ENCODE measurements at regions not wholly inside any gene's neighbourhood (a gene's known extent, or its start where the extent isn't known, plus 50 kb on each side); places are given as distances from the start of the nearest gene placed in this dataset.
"Not testable (repeated sequence)": the region's sequence is repeated elsewhere in the genome, so short reads cannot be mapped to it uniquely, and the experiment has no call there.

GRCh38 chr10:29783201-29783947 lies 148.6 kb upstream of the SVIL start:
- no peaks in the 10 kb centered on the region for H3K9me3 Mint-ChIP-seq

GRCh38 chr10:29780639-29781038 lies 145.9 kb upstream of the SVIL start:
- peaks cover 10% of the 10 kb centered on the region for H3K27me3 Mint-ChIP-seq
- H3K4me3 Mint-ChIP-seq: no peak overlapping the region
- H3K36me3 Mint-ChIP-seq (ENCODE audit: low read depth): no peaks in the 10 kb centered on the region
- no peak for DNase-seq
- no peaks in the 10 kb centered on the region for H3K9me3 Mint-ChIP-seq
- intact Hi-C loops (cut with micrococcal nuclease): no loop called here
- H3K27ac Mint-ChIP-seq: no peak overlapping the region
- peaks cover 7% of the 10 kb centered on the region for H3K4me1 Mint-ChIP-seq

More at GRCh38 chr10:29783201-29783947, 148.6 kb upstream of the SVIL start:
- intact Hi-C loops (cut with micrococcal nuclease): no loop called here
- H3K4me3 Mint-ChIP-seq: no peak overlapping the region
- DNase-seq: no peak
- H3K4me1 Mint-ChIP-seq: peaks cover 7% of the 10 kb centered on the region
- H3K36me3 Mint-ChIP-seq (ENCODE audit: low read depth): no peaks in the 10 kb centered on the region
- H3K27ac Mint-ChIP-seq: no peak overlapping the region
- peaks cover 21% of the 10 kb centered on the region for H3K27me3 Mint-ChIP-seq

- no peak for DNase-seq
- no peak overlapping the region for H3K27ac Mint-ChIP-seq
- no peak overlapping the region for H3K4me3 Mint-ChIP-seq
- H3K9me3 Mint-ChIP-seq: no peaks in the 10 kb centered on the region
- peaks cover 7% of the 10 kb centered on the region for H3K4me1 Mint-ChIP-seq
- intact Hi-C loops (cut with micrococcal nuclease): no loop called here
- no peaks in the 10 kb centered on the region for H3K36me3 Mint-ChIP-seq (ENCODE audit: low read depth)
- peaks cover 10% of the 10 kb centered on the region for H3K27me3 Mint-ChIP-seq
Measured at GRCh38 chr10:29780096-29780495, 145.3 kb upstream of the SVIL start.

GRCh38 chr10:29776246-29776645 lies 141.5 kb upstream of the SVIL start:
- Mint-ChIP-seq H3K9me3 (peaks cover 4% of the 10 kb centered on the region), H3K4me3 (no peak overlapping the region), H3K36me3 (ENCODE audit: low read depth) (no peaks in the 10 kb centered on the region), H3K27ac (no peak overlapping the region), H3K27me3 (peaks cover 8% of the 10 kb centered on the region), H3K4me1 (peaks cover 5% of the 10 kb centered on the region)
- no peak for DNase-seq
- intact Hi-C loops (cut with micrococcal nuclease): no loop called here

GRCh38 chr10:29774475-29774874 lies 139.7 kb upstream of the SVIL start:
- intact Hi-C loops (cut with micrococcal nuclease): no loop called here
- Mint-ChIP-seq H3K27me3 (peaks cover 7% of the 10 kb centered on the region), H3K36me3 (ENCODE audit: low read depth) (no peaks in the 10 kb centered on the region), H3K27ac (no peak overlapping the region), H3K4me3 (no peak overlapping the region), H3K4me1 (peaks cover 5% of the 10 kb centered on the region), H3K9me3 (peaks cover 4% of the 10 kb centered on the region)
- DNase-seq: no peak

- Mint-ChIP-seq H3K36me3 (ENCODE audit: low read depth) (no peaks in the 10 kb centered on the region), H3K4me3 (no peak overlapping the region), H3K27ac (no peak overlapping the region), H3K4me1 (peaks cover 5% of the 10 kb centered on the region), H3K9me3 (peaks cover 4% of the 10 kb centered on the region), H3K27me3 (peaks cover 7% of the 10 kb centered on the region)
- DNase-seq: no peak
- intact Hi-C loops (cut with micrococcal nuclease): no loop called here
Measured at GRCh38 chr10:29773675-29774091, 138.9 kb upstream of the SVIL start.

GRCh38 chr10:29772403-29772802 lies 137.6 kb upstream of the SVIL start:
- peaks cover 4% of the 10 kb centered on the region for H3K9me3 Mint-ChIP-seq

GRCh38 chr10:29771376-29771775 lies 136.6 kb upstream of the SVIL start:
- intact Hi-C loops (cut with micrococcal nuclease): no loop called here
- no peaks in the 10 kb centered on the region for H3K36me3 Mint-ChIP-seq (ENCODE audit: low read depth)
- H3K4me3 Mint-ChIP-seq: no peak overlapping the region
- H3K27ac Mint-ChIP-seq: no peak overlapping the region
- peaks cover 4% of the 10 kb centered on the region for H3K9me3 Mint-ChIP-seq
- H3K4me1 Mint-ChIP-seq: peaks cover 5% of the 10 kb centered on the region
- DNase-seq: no peak
- H3K27me3 Mint-ChIP-seq: peaks cover 6% of the 10 kb centered on the region

More at GRCh38 chr10:29772403-29772802, 137.6 kb upstream of the SVIL start:
- DNase-seq: no peak
- H3K4me1 Mint-ChIP-seq: peaks cover 5% of the 10 kb centered on the region
- H3K27ac Mint-ChIP-seq: no peak overlapping the region
- no peaks in the 10 kb centered on the region for H3K36me3 Mint-ChIP-seq (ENCODE audit: low read depth)
- peaks cover 7% of the 10 kb centered on the region for H3K27me3 Mint-ChIP-seq
- intact Hi-C loops (cut with micrococcal nuclease): no loop called here
- H3K4me3 Mint-ChIP-seq: no peak overlapping the region

- H3K36me3 Mint-ChIP-seq (ENCODE audit: low read depth); H3K27ac Mint-ChIP-seq; H3K9me3 Mint-ChIP-seq; H3K27me3 Mint-ChIP-seq; DNase-seq; H3K4me1 Mint-ChIP-seq; H3K4me3 Mint-ChIP-seq; intact Hi-C loops (cut with micrococcal nuclease): not testable (repeated sequence)
Measured at GRCh38 chr10:29769277-29769676, 134.5 kb upstream of the SVIL start.

- H3K4me1 Mint-ChIP-seq: peaks cover 5% of the 10 kb centered on the region
- no peak overlapping the region for H3K27ac Mint-ChIP-seq
- intact Hi-C loops (cut with micrococcal nuclease): no loop called here
- no peak overlapping the region for H3K4me3 Mint-ChIP-seq
- no peaks in the 10 kb centered on the region for H3K36me3 Mint-ChIP-seq (ENCODE audit: low read depth)
- peaks cover 4% of the 10 kb centered on the region for H3K27me3 Mint-ChIP-seq
- H3K9me3 Mint-ChIP-seq: no peaks in the 10 kb centered on the region
- no peak for DNase-seq
Measured at GRCh38 chr10:29767968-29768367, 133.2 kb upstream of the SVIL start.

- Mint-ChIP-seq H3K27ac (no peak overlapping the region), H3K27me3 (peaks cover 4% of the 10 kb centered on the region), H3K4me3 (no peak overlapping the region), H3K4me1 (no peaks in the 10 kb centered on the region), H3K36me3 (ENCODE audit: low read depth) (no peaks in the 10 kb centered on the region), H3K9me3 (no peaks in the 10 kb centered on the region)
- intact Hi-C loops (cut with micrococcal nuclease): no loop called here
- DNase-seq: no peak
Measured at GRCh38 chr10:29766753-29767152, 132.0 kb upstream of the SVIL start.

GRCh38 chr10:29765330-29765729 lies 130.6 kb upstream of the SVIL start:
- no peaks in the 10 kb centered on the region for H3K36me3 Mint-ChIP-seq (ENCODE audit: low read depth)
- H3K27ac Mint-ChIP-seq: no peak overlapping the region
- no peak for DNase-seq
- no peaks in the 10 kb centered on the region for H3K4me1 Mint-ChIP-seq
- no peak overlapping the region for H3K4me3 Mint-ChIP-seq
- H3K9me3 Mint-ChIP-seq: no peaks in the 10 kb centered on the region
- H3K27me3 Mint-ChIP-seq: peaks cover 5% of the 10 kb centered on the region
- intact Hi-C loops (cut with micrococcal nuclease): no loop called here

- Mint-ChIP-seq H3K4me3 (no peak overlapping the region), H3K27ac (no peak overlapping the region), H3K27me3 (peaks cover 1% of the 10 kb centered on the region), H3K4me1 (no peaks in the 10 kb centered on the region), H3K36me3 (ENCODE audit: low read depth) (no peaks in the 10 kb centered on the region), H3K9me3 (no peaks in the 10 kb centered on the region)
- DNase-seq: no peak
- intact Hi-C loops (cut with micrococcal nuclease): no loop called here
Measured at GRCh38 chr10:29763396-29763795, 128.6 kb upstream of the SVIL start.

GRCh38 chr10:29761916-29762315 lies 127.1 kb upstream of the SVIL start:
- intact Hi-C loops (cut with micrococcal nuclease): no loop called here
- H3K27ac Mint-ChIP-seq: no peak overlapping the region

More at GRCh38 chr10:29761916-29762315, 127.1 kb upstream of the SVIL start:
- Mint-ChIP-seq H3K27me3 (peaks cover 4% of the 10 kb centered on the region), H3K4me1 (peaks cover 4% of the 10 kb centered on the region), H3K36me3 (ENCODE audit: low read depth) (no peaks in the 10 kb centered on the region), H3K4me3 (no peak overlapping the region), H3K9me3 (no peaks in the 10 kb centered on the region)
- DNase-seq: no peak

All from activated CD4-positive, alpha-beta T cell treated with anti-CD3 and anti-CD28 coated beads, Interleukin-2, amount 10 ng/mL, durations not matched to agents 24 days and 14 days (primary cell).